Mononuclear cell (primary cell): ENCODE measurements at regions not wholly inside any gene's neighbourhood (a gene's known extent, or its start where the extent isn't known, plus 50 kb on each side); places are given as distances from the start of the nearest gene placed in this dataset.

Source experiments
- H3K27me3 ChIP-seq: 2 replicates; pipeline ENCODE4 v1.6.0; 2011; ENCODE audit warnings: low read length, control low read depth; ENCODE audit not compliant: insufficient read depth
- H3K4me1 ChIP-seq: 2 replicates; pipeline ENCODE4 v1.5.1; 2011; ENCODE audit warnings: mild to moderate bottlenecking, low read length, control low read depth; ENCODE audit not compliant: insufficient read depth
- H3K4me3 ChIP-seq: 2 replicates; pipeline ENCODE4 v1.5.1; 2011; ENCODE audit warnings: mild to moderate bottlenecking, low read length, moderate library complexity
- H3K9me3 ChIP-seq: 2 replicates; pipeline ENCODE4 v1.5.1; 2011; ENCODE audit warnings: low read depth, mild to moderate bottlenecking, control low read depth, low read length

- Histone ChIP-seq H3K4me1 (no peaks in the 10 kb centered on the region), H3K4me3 (no peak overlapping the region), H3K9me3 (no peaks in the 10 kb centered on the region), H3K27me3 (no peaks in the 10 kb centered on the region)
Observed at GRCh38 chr6:144739873-144740272, 454.7 kb downstream of the UTRN start.

- no peaks in the 10 kb centered on the region for H3K4me1 ChIP-seq
- H3K27me3 ChIP-seq: no peaks in the 10 kb centered on the region
- H3K9me3 ChIP-seq: no peaks in the 10 kb centered on the region
Observed at GRCh38 chr6:144741659-144742058, 456.5 kb downstream of the UTRN start.

GRCh38 chr6:144742779-144743178 is 457.6 kb downstream of the UTRN start:
- no peaks in the 10 kb centered on the region for H3K4me1 ChIP-seq
- no peaks in the 10 kb centered on the region for H3K27me3 ChIP-seq
- H3K9me3 ChIP-seq: no peaks in the 10 kb centered on the region
- no peak overlapping the region for H3K4me3 ChIP-seq

More at GRCh38 chr6:144741659-144742058, 456.5 kb downstream of the UTRN start:
- H3K4me3 ChIP-seq: no peak overlapping the region

DNA sequence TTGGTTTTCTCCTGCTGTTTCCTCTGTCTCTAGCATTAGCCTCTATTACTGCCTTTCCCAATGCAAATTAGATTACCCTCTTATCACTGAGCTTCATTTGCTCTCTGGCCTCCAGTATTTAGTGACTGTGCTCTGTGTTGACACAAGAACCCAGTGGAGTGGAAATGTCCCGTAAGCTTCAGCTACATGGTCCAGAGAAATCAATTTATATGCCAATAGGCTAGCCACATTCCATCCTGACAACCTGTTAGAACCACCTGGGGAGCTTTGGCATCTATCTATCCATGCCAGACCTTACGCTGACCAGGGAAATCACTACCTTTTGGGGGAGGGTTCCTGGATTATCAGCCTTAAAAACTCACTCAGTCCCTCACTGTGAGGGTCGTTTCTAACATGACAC is 459.6 kb downstream of the UTRN start:
- Histone ChIP-seq H3K4me1 (no peaks in the 10 kb centered on the region), H3K4me3 (no peak overlapping the region), H3K27me3 (no peaks in the 10 kb centered on the region), H3K9me3 (no peaks in the 10 kb centered on the region)

GRCh38 chr6:144745439-144745838 is 460.3 kb downstream of the UTRN start:
- Histone ChIP-seq H3K4me3 (no peak overlapping the region), H3K9me3 (no peaks in the 10 kb centered on the region), H3K27me3 (no peaks in the 10 kb centered on the region), H3K4me1 (no peaks in the 10 kb centered on the region)

DNA sequence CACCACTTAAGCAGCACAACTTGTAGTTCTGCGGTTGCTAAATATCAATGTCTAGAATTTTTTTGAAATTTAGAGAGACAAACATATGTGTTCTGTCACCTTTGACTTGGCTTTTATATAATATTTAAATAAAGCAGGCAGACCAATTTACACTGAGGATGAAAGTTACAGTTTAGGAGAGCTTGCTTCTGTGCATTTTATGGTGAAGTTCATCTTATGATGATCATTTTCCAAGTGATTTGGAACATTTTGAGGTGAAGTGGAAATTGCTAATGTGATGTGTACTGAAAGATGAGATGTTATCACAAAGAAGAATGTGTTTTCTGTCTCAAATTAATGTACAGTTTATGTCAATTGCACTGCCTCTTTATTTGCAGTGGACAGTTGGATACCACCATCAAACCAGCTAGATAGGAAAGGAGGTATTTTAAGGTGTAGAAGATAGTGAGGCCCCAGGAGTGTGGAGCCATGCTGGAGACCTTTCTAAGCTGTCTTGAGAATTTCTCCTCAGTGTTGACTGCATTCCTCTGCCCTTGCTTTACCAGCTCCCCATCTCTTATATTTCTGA is 461.9 kb downstream of the UTRN start:
- Histone ChIP-seq H3K9me3 (no peaks in the 10 kb centered on the region), H3K4me1 (no peaks in the 10 kb centered on the region), H3K27me3 (no peaks in the 10 kb centered on the region), H3K4me3 (no peak overlapping the region)

DNA sequence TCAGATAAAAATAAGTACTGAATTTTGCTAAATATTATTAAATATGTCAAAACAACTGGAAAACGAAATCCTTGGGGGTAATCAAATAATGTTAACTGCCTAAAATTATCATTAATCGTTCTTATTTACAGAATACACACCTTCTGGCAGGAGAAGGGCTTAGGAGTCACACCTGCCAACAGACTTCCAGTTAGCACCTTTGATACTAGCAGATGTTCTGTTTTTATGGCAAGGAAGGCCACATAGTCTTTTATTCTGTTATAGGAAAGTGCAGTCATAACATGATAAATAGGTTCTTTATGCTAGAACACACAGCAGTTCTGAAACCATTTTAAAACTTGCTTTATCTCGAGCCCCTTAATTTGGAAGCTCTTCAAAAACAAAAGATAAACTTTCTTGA is 464.1 kb downstream of the UTRN start:
- H3K9me3 ChIP-seq: no peaks in the 10 kb centered on the region
- no peak overlapping the region for H3K4me3 ChIP-seq
- H3K4me1 ChIP-seq: no peaks in the 10 kb centered on the region

GRCh38 chr6:144753023-144753705 is 468.0 kb downstream of the UTRN start:
- Histone ChIP-seq H3K9me3 (no peaks in the 10 kb centered on the region), H3K27me3 (no peaks in the 10 kb centered on the region), H3K4me1 (no peaks in the 10 kb centered on the region), H3K4me3 (no peak overlapping the region)

More for the DNA sequence above, 464.1 kb downstream of the UTRN start:
- H3K27me3 ChIP-seq: no peaks in the 10 kb centered on the region

- Histone ChIP-seq H3K9me3 (no peaks in the 10 kb centered on the region), H3K4me3 (no peak overlapping the region), H3K4me1 (no peaks in the 10 kb centered on the region), H3K27me3 (no peaks in the 10 kb centered on the region)
Observed at GRCh38 chr6:144756469-144756868, 471.3 kb downstream of the UTRN start.

- no peaks in the 10 kb centered on the region for H3K9me3 ChIP-seq
- no peak overlapping the region for H3K4me3 ChIP-seq
- no peaks in the 10 kb centered on the region for H3K4me1 ChIP-seq
- H3K27me3 ChIP-seq: no peaks in the 10 kb centered on the region
Observed at GRCh38 chr6:144757299-144757698, 472.2 kb downstream of the UTRN start.

DNA sequence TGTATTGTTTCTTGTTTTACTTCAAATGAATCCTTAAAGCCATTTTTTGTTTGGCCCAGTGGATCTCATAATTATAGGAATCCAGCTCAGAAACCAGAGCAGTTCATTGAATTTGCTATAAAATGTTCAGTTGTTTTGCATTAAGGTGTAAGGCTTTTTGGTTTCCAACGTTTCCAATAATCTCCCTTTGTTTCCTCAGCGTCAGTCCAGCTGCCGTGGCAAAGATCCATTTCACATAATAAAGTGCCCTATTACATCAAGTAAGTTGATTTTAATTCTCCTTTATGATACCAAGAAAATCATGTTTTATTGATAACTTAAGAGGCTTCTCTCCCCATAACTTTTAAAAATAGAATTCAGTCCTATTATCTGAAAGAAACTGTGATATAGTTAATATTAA is 472.6 kb downstream of the UTRN start:
- H3K4me1 ChIP-seq: no peaks in the 10 kb centered on the region
- no peaks in the 10 kb centered on the region for H3K9me3 ChIP-seq
- H3K27me3 ChIP-seq: no peaks in the 10 kb centered on the region
- H3K4me3 ChIP-seq: no peak overlapping the region

GRCh38 chr6:144758602-144759001 is 473.5 kb downstream of the UTRN start:
- no peak overlapping the region for H3K4me3 ChIP-seq
- no peaks in the 10 kb centered on the region for H3K4me1 ChIP-seq
- no peaks in the 10 kb centered on the region for H3K27me3 ChIP-seq
- no peaks in the 10 kb centered on the region for H3K9me3 ChIP-seq

GRCh38 chr6:144762469-144762868 is 477.3 kb downstream of the UTRN start:
- Histone ChIP-seq H3K4me3 (no peak overlapping the region), H3K27me3 (no peaks in the 10 kb centered on the region), H3K9me3 (no peaks in the 10 kb centered on the region)

GRCh38 chr6:144767051-144767450 is 481.9 kb downstream of the UTRN start:
- Histone ChIP-seq H3K27me3 (no peaks in the 10 kb centered on the region), H3K9me3 (no peaks in the 10 kb centered on the region), H3K4me3 (no peak overlapping the region)

More at GRCh38 chr6:144762469-144762868, 477.3 kb downstream of the UTRN start:
- no peaks in the 10 kb centered on the region for H3K4me1 ChIP-seq

GRCh38 chr6:144768551-144769075 is 483.5 kb downstream of the UTRN start:
- H3K4me1 ChIP-seq: no peaks in the 10 kb centered on the region
- no peak overlapping the region for H3K4me3 ChIP-seq
- H3K9me3 ChIP-seq: no peaks in the 10 kb centered on the region
- H3K27me3 ChIP-seq: no peaks in the 10 kb centered on the region

More at GRCh38 chr6:144767051-144767450, 481.9 kb downstream of the UTRN start:
- no peaks in the 10 kb centered on the region for H3K4me1 ChIP-seq

- no peaks in the 10 kb centered on the region for H3K9me3 ChIP-seq
- no peaks in the 10 kb centered on the region for H3K4me1 ChIP-seq
- H3K4me3 ChIP-seq: no peak overlapping the region
- H3K27me3 ChIP-seq: no peaks in the 10 kb centered on the region
Observed at GRCh38 chr6:144769142-144769541, 484.0 kb downstream of the UTRN start.
